HG02571 (cell line): ENCODE measurements at regions not wholly inside any gene's neighbourhood (a gene's known extent, or its start where the extent isn't known, plus 50 kb on each side); places are given as distances from the start of the nearest gene placed in this dataset.

ENCODE experiments used
- ATAC-seq: cut with Tn5 transposase; IDR thresholded peaks from one replicate; pipeline ENCODE4 v1.9.1; 2021; ENCODE audit warnings: mild to moderate bottlenecking, moderate library complexity; ENCODE audit not compliant: unreplicated experiment

GRCh38 chr2:126774290-126774689 lies 118.3 kb downstream of the GYPC start:
- no peak for ATAC-seq

GRCh38 chr2:126774761-126775160 lies 118.8 kb downstream of the GYPC start:
- no peak for ATAC-seq

- no peak for ATAC-seq
These were observed 119.5 kb downstream of the GYPC start for GRCh38 chr2:126775300-126775985.

- peak; percentile 1 for ATAC-seq
These were observed 120.3 kb downstream of the GYPC start for GRCh38 chr2:126776255-126776654.

- peak; percentile 89 for ATAC-seq
These were observed 121.0 kb downstream of the GYPC start for GRCh38 chr2:126776692-126777619.

GRCh38 chr2:126777620-126777978 lies 121.1 kb upstream of the TEX51 start:
- ATAC-seq: peak; percentile 2

GRCh38 chr2:126778561-126779501 lies 119.9 kb upstream of the TEX51 start:
- ATAC-seq: no peak

- ATAC-seq: no peak
These were observed 117.5 kb upstream of the TEX51 start for GRCh38 chr2:126781206-126781605.

GRCh38 chr2:126781806-126782205 lies 116.9 kb upstream of the TEX51 start:
- no peak for ATAC-seq

GRCh38 chr2:126782648-126783047 lies 116.0 kb upstream of the TEX51 start:
- no peak for ATAC-seq

GRCh38 chr2:126783341-126783740 lies 115.3 kb upstream of the TEX51 start:
- ATAC-seq: no peak

- no peak for ATAC-seq
These were observed 114.6 kb upstream of the TEX51 start for GRCh38 chr2:126784045-126784444.

- ATAC-seq: no peak
These were observed 114.1 kb upstream of the TEX51 start for GRCh38 chr2:126784621-126785020.

- ATAC-seq: no peak
These were observed 113.5 kb upstream of the TEX51 start for GRCh38 chr2:126785236-126785635.

- ATAC-seq: no peak
These were observed 112.8 kb upstream of the TEX51 start for GRCh38 chr2:126785862-126786261.

GRCh38 chr2:126786765-126787164 lies 111.9 kb upstream of the TEX51 start:
- no peak for ATAC-seq

- no peak for ATAC-seq
These were observed 111.4 kb upstream of the TEX51 start for GRCh38 chr2:126787289-126787688.

GRCh38 chr2:126788113-126788512 lies 110.6 kb upstream of the TEX51 start:
- ATAC-seq: no peak

GRCh38 chr2:126788652-126789051 lies 110.0 kb upstream of the TEX51 start:
- no peak for ATAC-seq

GRCh38 chr2:126790987-126791780 lies 107.5 kb upstream of the TEX51 start:
- no peak for ATAC-seq
